ENCODE measurements at regions not wholly inside any gene's neighbourhood (a gene's known extent, or its start where the extent isn't known, plus 50 kb on each side); places are given as distances from the start of the nearest gene placed in this dataset.
"Not testable (repeated sequence)": the region's sequence is repeated elsewhere in the genome, so short reads cannot be mapped to it uniquely, and the experiment has no call there.

GRCh38 chr10:2202401-2202800, 465.1 kb upstream of the ADARB2 start:
- Histone ChIP-seq H3K27ac (no peak overlapping the region), H3K27me3 (no peaks in the 10 kb centered on the region), H3K4me1 (ENCODE audit: insufficient read depth) (no peaks in the 10 kb centered on the region), H3K4me3 (no peak overlapping the region), H3K36me3 (no peaks in the 10 kb centered on the region), H3K9me3 (no peaks in the 10 kb centered on the region)
- DNase-seq = no peak
- TF ChIP-seq CTCF (IDR thresholded peaks at IDR 0.05) (no peak), POLR2A (IDR thresholded peaks at IDR 0.05) (no peak), EP300 (IDR thresholded peaks at IDR 0.05) (no peak)
- 40 to 44% (median 44%) methylated on average over 8 of the region's 8 CpGs for WGBS, 3 donors
- intact Hi-C loops (cut with DNase I) = no loop called here

- Histone ChIP-seq H3K27me3 (no peaks in the 10 kb centered on the region), H3K9me3 (no peaks in the 10 kb centered on the region), H3K4me3 (no peak overlapping the region), H3K4me1 (ENCODE audit: insufficient read depth) (no peaks in the 10 kb centered on the region), H3K36me3 (no peaks in the 10 kb centered on the region), H3K27ac (no peak overlapping the region)
- TF ChIP-seq POLR2A (IDR thresholded peaks at IDR 0.05) (no peak), CTCF (IDR thresholded peaks at IDR 0.05) (no peak), EP300 (IDR thresholded peaks at IDR 0.05) (no peak)
- no peak for DNase-seq
- intact Hi-C loops (cut with DNase I) = no loop called here
- 81 to 90% (median 90%) methylated on average over 6 of the region's 6 CpGs for WGBS, 3 donors
Measured at GRCh38 chr10:2201534-2202099, 464.3 kb upstream of the ADARB2 start.

GRCh38 chr10:2197663-2198062, 460.3 kb upstream of the ADARB2 start:
- H3K4me1 ChIP-seq (ENCODE audit: insufficient read depth) = no peaks in the 10 kb centered on the region
- no peak for DNase-seq
- no peak overlapping the region for H3K4me3 ChIP-seq
- H3K27ac ChIP-seq = no peak overlapping the region
- no peaks in the 10 kb centered on the region for H3K9me3 ChIP-seq
- H3K27me3 ChIP-seq = no peaks in the 10 kb centered on the region
- intact Hi-C loops (cut with DNase I) = no loop called here
- H3K36me3 ChIP-seq = no peaks in the 10 kb centered on the region
- TF ChIP-seq EP300 (IDR thresholded peaks at IDR 0.05) (no peak), CTCF (IDR thresholded peaks at IDR 0.05) (no peak), POLR2A (IDR thresholded peaks at IDR 0.05) (no peak)

DNA sequence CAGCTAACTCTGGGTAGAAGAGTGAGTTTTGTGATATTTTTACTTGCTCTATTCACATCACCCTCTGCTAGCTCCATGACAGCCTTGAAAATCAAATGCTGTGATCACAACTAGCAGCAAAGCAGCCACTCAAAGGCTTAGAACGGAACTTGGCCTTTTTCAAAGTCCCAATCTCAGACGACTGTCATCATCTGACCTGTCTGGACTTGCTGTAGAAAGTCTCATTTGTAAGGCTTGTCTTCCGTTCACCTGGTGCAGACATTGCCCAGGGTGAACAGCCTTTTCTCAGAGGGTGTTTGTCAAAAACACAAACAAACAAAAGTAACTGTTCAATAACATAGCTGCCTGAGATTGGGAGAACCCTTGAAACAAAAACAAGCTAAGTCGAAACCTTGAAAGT, 458.9 kb upstream of the ADARB2 start:
- DNase-seq = no peak
- intact Hi-C loops (cut with DNase I) = no loop called here
- H3K9me3 ChIP-seq = no peaks in the 10 kb centered on the region
- no peaks in the 10 kb centered on the region for H3K36me3 ChIP-seq
- no peak overlapping the region for H3K27ac ChIP-seq
- H3K4me1 ChIP-seq (ENCODE audit: insufficient read depth) = no peaks in the 10 kb centered on the region
- no peak overlapping the region for H3K4me3 ChIP-seq
- H3K27me3 ChIP-seq = no peaks in the 10 kb centered on the region
- WGBS, 3 donors = 64 to 73% (median 71%) methylated on average over 4 of the region's 4 CpGs
- TF ChIP-seq POLR2A (IDR thresholded peaks at IDR 0.05) (no peak), CTCF (IDR thresholded peaks at IDR 0.05) (no peak), EP300 (IDR thresholded peaks at IDR 0.05) (no peak)

DNA sequence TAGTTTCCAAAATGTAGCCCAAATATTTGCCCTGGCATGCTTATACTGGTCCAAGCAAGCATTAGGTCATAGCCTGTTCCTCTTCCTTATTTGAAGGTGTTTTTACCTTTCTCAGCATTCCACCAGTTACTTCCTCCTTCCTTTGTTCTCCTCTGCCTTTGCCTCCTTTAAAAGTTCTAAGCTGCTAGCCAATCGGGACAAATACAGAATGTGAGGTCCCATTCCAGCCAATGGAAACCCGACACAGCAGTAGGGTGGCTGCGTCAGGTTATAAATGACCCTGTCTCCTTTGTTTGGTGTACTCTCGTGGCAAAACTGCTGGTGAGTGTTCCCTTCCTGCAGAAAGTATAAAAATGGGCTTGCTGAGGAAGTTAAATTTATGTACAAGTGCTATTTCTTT, 452.0 kb upstream of the ADARB2 start:
- H3K27ac ChIP-seq; H3K27me3 ChIP-seq; intact Hi-C loops (cut with DNase I); H3K4me3 ChIP-seq; H3K36me3 ChIP-seq; DNase-seq; H3K9me3 ChIP-seq; H3K4me1 ChIP-seq (ENCODE audit: insufficient read depth): not testable (repeated sequence)
- 61 to 67% (median 66%) methylated on average over 4 of the region's 4 CpGs for WGBS, 3 donors
